ENCODE measurements at regions not wholly inside any gene's neighbourhood (a gene's known extent, or its start where the extent isn't known, plus 50 kb on each side); places are given as distances from the start of the nearest gene placed in this dataset.

DNA sequence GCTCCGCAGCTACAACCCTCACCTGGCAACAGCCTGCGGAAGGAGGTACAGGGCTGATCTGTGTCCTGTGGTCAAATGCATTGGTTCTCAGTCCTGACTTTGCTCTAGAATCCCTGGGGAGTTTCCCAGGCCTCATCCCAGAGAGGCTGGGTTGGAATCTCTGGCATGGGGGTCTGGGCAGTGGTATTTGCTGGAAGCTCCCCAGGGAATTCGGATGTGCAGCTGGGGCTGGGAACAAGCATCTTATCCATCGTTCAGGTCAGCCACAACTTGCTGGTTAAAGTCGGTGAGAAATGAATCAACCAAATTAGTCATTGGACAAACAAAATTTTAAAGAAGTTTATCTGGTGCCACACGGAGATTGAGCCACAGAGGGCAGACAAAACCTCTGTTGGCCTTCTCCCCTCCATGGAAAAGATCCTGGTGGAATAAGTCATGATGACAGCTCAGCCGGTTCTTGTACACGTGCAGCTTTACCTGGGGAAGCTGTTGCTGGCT, 231.2 kb downstream of the FOXL1 start:
- peak; percentile 66 for DNase-seq

DNA sequence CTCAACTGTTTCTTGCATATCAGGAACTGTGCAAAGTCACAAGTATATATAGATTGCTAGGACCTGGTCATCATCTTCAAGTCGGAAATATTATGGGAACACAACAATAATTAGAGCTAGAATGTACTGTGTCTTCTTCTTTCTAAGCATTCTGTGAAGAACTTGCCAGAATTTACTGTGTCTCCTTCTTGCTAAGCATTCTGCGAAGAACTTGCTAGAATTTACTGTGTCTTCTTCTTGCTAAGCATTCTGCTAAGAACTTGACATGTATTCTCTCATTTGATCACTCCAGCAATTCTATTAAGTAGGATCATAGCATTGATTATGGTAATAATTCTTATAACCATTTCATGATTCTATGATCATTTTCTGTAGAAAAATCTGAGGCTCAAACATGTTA, 231.7 kb downstream of the FOXL1 start:
- no peak for DNase-seq

DNA sequence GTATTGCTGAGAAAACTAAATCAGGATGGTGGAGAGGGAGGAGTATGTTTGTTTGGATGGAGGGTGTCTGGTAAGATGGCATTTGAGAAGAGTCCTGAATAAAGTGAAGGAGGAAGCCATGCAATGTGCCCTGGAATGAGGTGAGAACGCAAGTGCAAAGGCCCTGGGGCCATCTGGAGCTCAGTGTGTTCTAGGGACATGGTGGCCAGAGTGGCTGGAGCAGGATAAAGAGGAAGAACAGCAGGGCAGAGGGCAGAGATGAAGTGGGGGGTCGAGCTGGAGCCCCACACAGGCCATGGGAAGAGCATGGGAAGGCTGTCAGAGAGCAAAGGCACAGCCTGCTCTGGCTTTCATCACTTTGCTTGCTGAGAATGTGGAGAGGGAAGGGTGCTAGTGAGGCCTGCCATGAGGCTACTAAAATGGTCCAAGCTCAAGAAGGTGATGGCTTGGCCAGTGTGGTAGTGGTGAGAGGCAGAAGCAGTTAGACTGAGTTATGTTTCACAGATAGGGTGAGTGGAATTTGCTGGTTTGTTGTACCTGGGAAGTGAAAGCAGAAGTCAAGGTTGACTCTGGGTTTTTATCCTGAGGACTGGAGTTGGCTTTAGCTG, 234.1 kb downstream of the FOXL1 start:
- DNase-seq, result no peak

DNA sequence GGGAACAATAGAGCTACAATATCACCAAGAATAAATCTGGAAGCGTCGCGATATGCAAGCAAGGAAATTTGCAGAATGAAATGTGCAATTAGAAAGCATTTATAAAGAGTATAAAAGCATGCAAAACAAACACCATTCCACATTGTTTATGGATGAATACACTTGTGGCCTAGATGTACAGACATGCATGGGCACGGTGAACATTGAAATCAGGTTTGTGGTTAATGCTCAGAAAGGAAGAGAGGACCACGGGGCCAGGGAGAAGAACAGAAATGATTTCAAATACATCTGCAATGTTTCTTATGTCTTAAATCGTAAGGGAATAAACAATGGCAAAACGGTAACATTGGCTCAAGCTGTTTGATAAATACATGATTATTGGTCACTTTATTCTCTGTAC, 235.9 kb downstream of the FOXL1 start:
- no peak for DNase-seq

DNA sequence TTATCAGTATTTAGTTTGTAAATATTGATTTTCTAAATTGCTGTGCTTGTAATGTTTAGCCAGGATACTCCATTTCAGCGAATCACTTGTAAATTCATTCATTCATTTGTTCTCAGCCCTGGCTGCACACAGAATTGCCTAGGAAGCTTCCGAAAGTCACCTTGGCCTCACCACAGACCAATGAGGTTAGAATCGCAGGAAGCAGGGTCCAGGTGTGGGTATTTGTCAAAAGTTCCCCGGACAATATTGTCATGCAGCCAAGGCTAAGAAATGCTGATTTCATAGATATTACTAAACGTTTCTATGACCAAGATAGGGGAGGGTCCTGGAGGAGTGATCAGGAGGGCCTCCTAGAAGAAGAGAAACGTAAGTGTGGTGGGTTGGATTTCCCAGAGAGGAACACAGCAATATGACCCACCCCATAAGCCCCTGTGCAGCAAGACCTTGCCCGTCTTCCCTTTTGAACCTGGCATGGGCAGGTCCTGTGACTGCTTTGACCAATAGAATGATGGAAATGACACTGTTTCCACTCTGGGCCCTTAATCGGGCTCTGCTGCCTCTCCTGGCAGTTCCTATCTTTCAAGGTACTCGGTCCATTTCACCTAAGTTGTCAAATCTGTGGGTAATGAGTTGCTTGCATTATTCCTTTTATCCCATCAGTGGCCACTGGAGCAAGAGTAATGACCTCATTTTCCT, 238.7 kb downstream of the FOXL1 start:
- no peak for DNase-seq

- DNase-seq, result no peak
These were observed 240.6 kb downstream of the FOXL1 start for GRCh38 chr16:86818671-86819532.

GRCh38 chr16:86819533-86819892, 241.2 kb downstream of the FOXL1 start:
- no peak for DNase-seq

GRCh38 chr16:86821895-86822294, 243.5 kb downstream of the FOXL1 start:
- DNase-seq, result no peak

GRCh38 chr16:86823125-86823524, 244.8 kb downstream of the FOXL1 start:
- DNase-seq, result no peak

- DNase-seq, result no peak
These were observed 245.7 kb downstream of the FOXL1 start for GRCh38 chr16:86823888-86824671.

DNA sequence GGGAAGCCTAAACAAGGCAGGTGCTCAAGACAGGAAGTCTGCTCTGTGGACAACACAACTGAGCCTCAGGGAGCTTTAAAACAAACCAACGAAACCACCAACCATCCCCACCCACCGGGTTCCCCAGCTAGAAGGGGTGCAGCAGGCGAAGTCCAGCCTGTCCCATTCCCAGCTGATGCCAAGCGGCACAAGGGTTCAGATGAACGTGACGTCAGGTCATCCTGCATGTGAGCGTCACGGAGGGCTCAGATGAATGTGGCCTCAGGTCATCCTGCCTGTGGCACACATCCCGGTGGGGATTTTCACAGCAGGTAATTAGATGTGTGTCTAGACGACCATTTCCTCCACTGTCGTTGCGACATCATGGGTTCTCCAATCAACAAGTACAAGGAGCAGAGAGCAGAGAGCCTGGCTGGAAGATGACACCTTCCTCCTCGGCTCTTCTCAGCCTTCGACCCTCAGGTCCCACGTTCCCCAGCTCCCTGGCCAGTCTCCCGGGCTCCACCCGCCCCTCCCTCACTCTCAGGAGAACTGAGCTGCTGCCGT, 246.5 kb downstream of the FOXL1 start:
- no peak for DNase-seq

- no peak for DNase-seq
These were observed 247.3 kb downstream of the FOXL1 start for GRCh38 chr16:86825631-86826030.

DNA sequence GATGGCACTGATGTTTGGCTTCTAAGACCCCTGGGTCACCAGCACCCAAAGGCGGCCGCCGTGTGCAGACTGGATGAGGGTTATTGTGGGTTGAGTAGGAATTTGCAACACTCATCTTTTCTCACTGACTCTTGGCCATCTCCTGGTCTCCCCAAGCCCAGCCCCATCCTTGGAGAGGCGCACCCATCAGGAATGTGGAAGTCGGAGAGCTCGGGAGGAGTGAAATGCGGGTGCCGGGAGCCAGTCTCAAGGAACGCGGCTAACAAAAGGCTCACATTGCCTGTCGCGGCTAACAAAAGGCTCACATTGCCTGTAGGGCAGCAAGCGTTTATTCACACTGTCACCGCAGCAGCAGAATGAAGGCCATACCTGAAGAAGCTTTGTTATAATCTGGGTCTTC, 248.6 kb downstream of the FOXL1 start:
- no peak for DNase-seq

- no peak for DNase-seq
These were observed 249.2 kb downstream of the FOXL1 start for GRCh38 chr16:86827521-86827920.

GRCh38 chr16:86828202-86828601, 249.9 kb downstream of the FOXL1 start:
- DNase-seq, result no peak

GRCh38 chr16:86828653-86829052, 250.3 kb downstream of the FOXL1 start:
- DNase-seq, result no peak

DNA sequence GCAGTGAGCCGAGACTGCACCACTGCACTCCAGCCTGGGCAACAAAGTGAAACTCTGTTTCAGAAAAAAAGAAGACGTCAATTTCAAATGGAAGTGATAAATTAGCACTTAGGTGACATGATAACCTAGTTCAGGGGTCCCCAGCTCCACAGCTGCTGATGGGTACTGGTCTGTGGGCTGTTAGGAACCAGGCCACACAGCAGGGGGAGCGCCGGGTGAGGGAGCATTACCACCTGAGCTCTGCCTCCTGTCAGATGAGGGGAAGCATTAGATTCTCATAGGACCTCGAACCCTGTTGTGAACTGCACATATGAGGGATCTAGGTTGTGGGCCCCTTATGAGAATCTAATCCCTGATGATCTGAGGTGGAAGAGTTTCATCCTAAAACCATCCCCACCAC, 253.0 kb downstream of the FOXL1 start:
- no peak for DNase-seq

- no peak for DNase-seq
These were observed 254.8 kb downstream of the FOXL1 start for GRCh38 chr16:86833136-86833535.

DNA sequence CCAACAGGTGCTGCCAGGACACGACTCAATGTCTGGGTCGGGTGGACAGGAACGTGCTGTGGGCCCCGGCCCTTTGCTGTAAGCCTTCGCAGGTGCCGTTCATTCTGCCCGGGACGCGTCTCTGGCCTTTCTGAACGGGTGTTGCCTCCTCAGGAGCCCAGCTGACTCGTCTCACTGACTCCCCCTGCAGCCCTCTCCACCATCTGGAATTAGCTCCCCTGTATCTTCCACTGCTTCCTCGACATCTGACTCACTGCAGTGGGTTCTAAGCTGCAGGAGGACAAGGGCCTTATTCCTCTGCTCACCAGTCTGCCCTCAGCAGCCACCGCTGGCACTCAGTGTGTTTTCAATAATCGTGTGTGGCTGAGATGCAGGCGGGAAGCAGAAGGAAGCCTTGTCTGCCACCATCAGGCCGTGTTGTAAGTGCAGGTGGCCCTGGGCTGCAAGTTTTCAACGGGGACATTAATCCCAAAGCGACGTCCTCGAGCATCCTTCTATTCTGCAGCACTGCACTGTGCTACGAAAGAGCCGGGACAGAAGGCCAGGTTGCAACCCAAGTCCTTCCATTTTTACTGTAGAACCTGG, 256.2 kb downstream of the FOXL1 start:
- DNase-seq, result no peak

GRCh38 chr16:86835982-86836381, 257.6 kb downstream of the FOXL1 start:
- DNase-seq, result no peak

DNA sequence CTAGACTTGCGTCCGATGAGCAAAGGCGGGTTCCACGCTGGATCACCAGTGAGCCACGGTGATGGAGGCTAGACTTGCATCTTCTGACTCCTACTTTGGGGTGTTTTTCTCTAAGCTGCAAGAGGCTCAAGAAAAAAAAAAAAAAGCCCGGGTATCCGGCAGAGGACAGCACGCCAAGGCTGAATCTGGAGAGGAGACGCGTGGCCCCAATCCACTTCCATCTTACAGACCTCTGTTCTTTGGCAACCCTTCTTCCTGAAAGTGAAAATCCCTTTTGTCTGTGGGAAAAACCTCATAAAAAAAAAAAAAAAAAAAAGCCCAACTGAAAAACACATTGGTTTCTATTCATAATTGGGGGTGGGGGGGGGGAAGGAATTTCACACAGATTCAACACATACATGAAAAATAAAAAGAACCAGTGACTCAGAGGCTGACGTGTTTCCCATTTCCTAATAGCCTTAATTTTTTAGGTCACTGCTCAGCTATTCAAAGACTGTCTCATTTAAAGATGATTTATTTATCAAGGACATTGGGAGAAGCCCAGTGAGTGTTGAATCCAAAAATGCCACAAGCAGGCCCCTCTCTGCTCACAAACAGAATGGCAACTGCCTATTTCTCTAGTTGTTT, 258.3 kb downstream of the FOXL1 start:
- peak; percentile 21 for DNase-seq

DNA sequence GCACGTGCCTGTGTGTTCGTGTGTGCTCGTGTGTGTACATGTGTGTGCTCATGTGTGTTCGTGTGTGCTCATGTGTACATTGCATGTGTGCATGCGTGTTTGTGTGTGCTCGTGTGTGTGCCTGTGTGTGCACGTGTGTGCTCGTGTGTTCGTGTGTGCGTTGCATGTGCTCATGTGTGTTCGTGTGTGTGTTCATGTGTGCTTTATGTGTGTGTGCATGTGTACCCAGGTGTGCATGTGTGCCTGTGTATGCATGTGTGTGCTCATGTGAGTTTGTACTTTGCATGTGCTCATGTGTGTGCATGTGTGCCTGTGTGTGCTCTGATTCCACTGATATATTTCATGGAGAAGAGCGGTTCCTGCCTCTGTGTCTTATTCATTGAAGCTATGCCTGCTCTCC, 265.5 kb downstream of the FOXL1 start:
- no peak for DNase-seq

Data from amniotic stem cell (primary cell).